Osteocyte (in vitro differentiated cells): ENCODE measurements at regions not wholly inside any gene's neighbourhood (a gene's known extent, or its start where the extent isn't known, plus 50 kb on each side); places are given as distances from the start of the nearest gene placed in this dataset.

ENCODE experiments used
- DNase-seq: peaks from one replicate; pipeline ENCODE4 v3.0.0; 2021; ENCODE audit warnings: mixed read lengths; ENCODE audit not compliant: unreplicated experiment; ENCODE audit errors: extremely low spot score
- H3K27ac Mint-ChIP-seq: one replicate; pipeline ENCODE4 v1.8.0; 2021; ENCODE audit warnings: mild to moderate bottlenecking, mixed read lengths; ENCODE audit not compliant: unreplicated experiment
- H3K27me3 Mint-ChIP-seq: one replicate; pipeline ENCODE4 v1.8.0; 2021; ENCODE audit warnings: mixed read lengths; ENCODE audit not compliant: unreplicated experiment
- H3K36me3 Mint-ChIP-seq: one replicate; pipeline ENCODE4 v1.8.0; 2021; ENCODE audit warnings: mixed read lengths; ENCODE audit not compliant: unreplicated experiment
- H3K4me1 Mint-ChIP-seq: one replicate; pipeline ENCODE4 v1.8.0; 2021; ENCODE audit warnings: mixed read lengths; ENCODE audit not compliant: unreplicated experiment
- H3K4me3 Mint-ChIP-seq: one replicate; pipeline ENCODE4 v1.8.0; 2021; ENCODE audit warnings: mild to moderate bottlenecking, moderate library complexity, mixed read lengths; ENCODE audit not compliant: unreplicated experiment
- H3K9me3 Mint-ChIP-seq: one replicate; pipeline ENCODE4 v1.8.0; 2021; ENCODE audit warnings: mixed read lengths; ENCODE audit not compliant: unreplicated experiment
- TF ChIP-seq, protein P1 (sequence below): fragments of 200-600 bp; sonication (generic); IDR thresholded peaks from 2 replicates; pipeline ENCODE4 v1.5.0; 2021; ENCODE audit warnings: antibody characterized with exemption, mild to moderate bottlenecking, moderate library complexity

DNA sequence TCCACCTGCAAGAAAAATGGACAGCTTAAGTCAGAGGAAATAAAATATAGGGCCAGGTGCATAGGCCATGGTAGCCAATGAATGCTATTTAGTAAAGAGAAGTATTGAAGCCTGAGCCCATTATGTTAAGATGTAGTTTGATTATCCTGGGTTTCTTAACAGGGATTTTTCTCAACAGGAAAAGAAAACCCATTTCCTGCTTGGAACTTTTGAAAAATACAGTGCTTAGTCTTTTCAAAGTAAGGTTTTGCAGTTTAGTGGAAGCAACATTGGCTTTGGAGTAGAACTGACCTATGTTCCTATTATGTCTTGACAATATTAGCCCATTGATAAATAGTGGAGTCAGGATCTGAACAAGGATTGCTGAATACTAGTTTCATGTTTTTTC is 259.5 kb upstream of the TGFBR2 start:
- Mint-ChIP-seq H3K27me3 (no peaks in the 10 kb centered on the region), H3K4me3 (no peak overlapping the region), H3K27ac (peak overlapping the region; percentile 78), H3K36me3 (no peaks in the 10 kb centered on the region), H3K9me3 (no peaks in the 10 kb centered on the region), H3K4me1 (peaks cover 53% of the 10 kb centered on the region)
- no peak for DNase-seq
- TF ChIP-seq, protein P1, sequence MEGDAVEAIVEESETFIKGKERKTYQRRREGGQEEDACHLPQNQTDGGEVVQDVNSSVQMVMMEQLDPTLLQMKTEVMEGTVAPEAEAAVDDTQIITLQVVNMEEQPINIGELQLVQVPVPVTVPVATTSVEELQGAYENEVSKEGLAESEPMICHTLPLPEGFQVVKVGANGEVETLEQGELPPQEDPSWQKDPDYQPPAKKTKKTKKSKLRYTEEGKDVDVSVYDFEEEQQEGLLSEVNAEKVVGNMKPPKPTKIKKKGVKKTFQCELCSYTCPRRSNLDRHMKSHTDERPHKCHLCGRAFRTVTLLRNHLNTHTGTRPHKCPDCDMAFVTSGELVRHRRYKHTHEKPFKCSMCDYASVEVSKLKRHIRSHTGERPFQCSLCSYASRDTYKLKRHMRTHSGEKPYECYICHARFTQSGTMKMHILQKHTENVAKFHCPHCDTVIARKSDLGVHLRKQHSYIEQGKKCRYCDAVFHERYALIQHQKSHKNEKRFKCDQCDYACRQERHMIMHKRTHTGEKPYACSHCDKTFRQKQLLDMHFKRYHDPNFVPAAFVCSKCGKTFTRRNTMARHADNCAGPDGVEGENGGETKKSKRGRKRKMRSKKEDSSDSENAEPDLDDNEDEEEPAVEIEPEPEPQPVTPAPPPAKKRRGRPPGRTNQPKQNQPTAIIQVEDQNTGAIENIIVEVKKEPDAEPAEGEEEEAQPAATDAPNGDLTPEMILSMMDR: no peak

DNA sequence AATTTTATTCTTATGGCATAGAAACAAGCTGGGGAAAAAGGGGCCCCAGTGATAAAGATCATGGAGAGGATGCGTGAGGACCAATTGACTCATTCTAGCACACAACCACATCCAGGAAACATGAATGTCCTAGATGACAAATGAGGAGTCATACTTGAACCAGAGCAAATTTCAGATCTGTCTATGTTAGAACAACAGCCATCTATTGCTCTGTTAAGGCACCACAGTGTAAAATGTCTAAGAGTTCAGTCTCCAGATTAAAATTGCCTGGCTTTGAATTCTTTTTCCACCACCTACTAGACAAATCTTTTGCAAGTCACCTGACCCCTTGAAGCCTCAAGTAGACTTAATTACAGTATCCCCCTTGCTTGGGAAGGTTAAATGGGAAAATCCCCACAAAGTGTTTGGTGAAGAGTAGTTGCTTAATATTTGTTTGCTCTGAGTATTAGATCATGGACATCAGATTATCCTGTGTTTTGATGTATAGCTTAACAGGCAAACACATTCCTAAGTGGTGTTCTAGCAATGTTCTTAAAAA is 258.7 kb upstream of the TGFBR2 start:
- TF ChIP-seq, protein P1: no peak
- Mint-ChIP-seq H3K27me3 (no peaks in the 10 kb centered on the region), H3K27ac (peak overlapping the region; percentile 78), H3K36me3 (no peaks in the 10 kb centered on the region), H3K9me3 (no peaks in the 10 kb centered on the region), H3K4me3 (no peak overlapping the region), H3K4me1 (peaks cover 54% of the 10 kb centered on the region)
- no peak for DNase-seq

DNA sequence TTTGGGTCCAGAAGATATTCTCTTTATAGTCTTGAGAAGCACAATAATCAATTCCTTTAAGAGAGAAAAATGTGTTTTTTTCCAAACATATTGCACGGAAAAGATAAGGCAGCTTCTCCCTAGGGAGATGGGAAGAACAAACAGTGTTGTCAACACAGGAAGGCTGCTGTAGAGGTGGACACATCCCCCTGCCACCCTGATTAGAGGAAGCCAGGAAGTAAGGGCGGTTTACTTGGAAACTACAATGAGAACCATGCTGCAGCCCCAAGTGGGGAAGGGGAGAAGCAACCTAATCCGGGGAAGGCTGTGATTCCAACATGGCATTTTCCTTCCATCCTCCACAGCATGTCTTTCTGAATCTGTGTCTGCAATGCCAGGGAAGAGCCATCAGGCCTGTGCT is 256.9 kb upstream of the TGFBR2 start:
- DNase-seq: no peak
- H3K4me3 Mint-ChIP-seq: no peak overlapping the region
- no peaks in the 10 kb centered on the region for H3K36me3 Mint-ChIP-seq
- H3K9me3 Mint-ChIP-seq: no peaks in the 10 kb centered on the region
- no peak overlapping the region for H3K27ac Mint-ChIP-seq
- H3K27me3 Mint-ChIP-seq: no peaks in the 10 kb centered on the region
- H3K4me1 Mint-ChIP-seq: peaks cover 57% of the 10 kb centered on the region
- TF ChIP-seq, protein P1: no peak

DNA sequence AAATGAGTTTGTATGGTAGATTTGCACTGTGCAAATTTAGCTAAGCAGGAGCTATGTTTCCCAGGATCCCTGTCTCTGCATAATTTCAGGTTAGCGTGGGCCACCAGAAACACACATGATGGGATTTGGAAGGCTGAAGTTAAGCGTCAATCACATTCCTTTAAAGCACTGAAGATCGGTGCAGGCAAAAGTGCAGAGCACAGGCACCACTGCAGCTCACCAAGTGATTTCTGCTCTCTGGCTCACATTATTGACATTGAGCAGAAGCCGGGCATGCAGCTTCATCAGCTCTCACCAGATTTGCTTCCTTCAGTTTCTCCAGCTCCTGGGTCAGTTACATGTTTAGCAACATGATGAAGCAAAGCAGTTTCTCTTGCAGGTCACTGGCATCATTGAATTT is 256.4 kb upstream of the TGFBR2 start:
- Mint-ChIP-seq H3K27ac (no peak overlapping the region), H3K36me3 (no peaks in the 10 kb centered on the region), H3K4me3 (no peak overlapping the region), H3K27me3 (no peaks in the 10 kb centered on the region), H3K9me3 (no peaks in the 10 kb centered on the region), H3K4me1 (peaks cover 62% of the 10 kb centered on the region)
- no peak for DNase-seq
- TF ChIP-seq, protein P1: no peak

DNA sequence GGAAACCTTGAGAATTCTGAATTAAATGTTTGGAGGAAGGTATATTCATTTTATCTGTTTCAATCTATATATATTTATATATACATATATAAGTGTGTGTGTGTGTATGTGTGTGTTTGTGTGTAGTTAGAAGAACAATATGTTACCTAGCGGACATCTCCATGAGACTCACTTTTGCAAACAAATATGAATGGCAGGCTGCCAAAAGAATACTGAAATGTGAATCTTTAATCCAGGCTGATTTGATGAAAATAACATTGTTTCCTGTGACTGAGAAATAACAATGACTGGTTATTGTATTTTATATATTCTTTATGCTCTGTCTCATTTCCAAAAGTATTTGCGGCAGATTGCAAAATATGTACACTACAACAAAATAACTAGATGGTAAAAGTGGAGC is 255.5 kb upstream of the TGFBR2 start:
- Mint-ChIP-seq H3K9me3 (no peaks in the 10 kb centered on the region), H3K27me3 (no peaks in the 10 kb centered on the region), H3K4me1 (peaks cover 64% of the 10 kb centered on the region), H3K4me3 (no peak overlapping the region), H3K36me3 (no peaks in the 10 kb centered on the region), H3K27ac (peak overlapping the region; percentile 36)
- DNase-seq: no peak
- TF ChIP-seq, protein P1: no peak
